PFSK-1 (cell line): ENCODE measurements at regions not wholly inside any gene's neighbourhood (a gene's known extent, or its start where the extent isn't known, plus 50 kb on each side); places are given as distances from the start of the nearest gene placed in this dataset.

Source experiments
- FOXP2 ChIP-seq: optimal IDR thresholded peaks from 2 replicates; pipeline ENCODE3; 2011; ENCODE audit warnings: borderline replicate concordance, control low read depth, inconsistent platforms; ENCODE audit not compliant: insufficient read depth; ENCODE audit errors: extremely low read length, extremely low read depth
- POLR2AphosphoS5 ChIP-seq: IDR thresholded peaks from 2 replicates; pipeline ENCODE4 v1.6.1; 2012; ENCODE audit warnings: low read depth, mild to moderate bottlenecking, control low read depth, low read length, moderate library complexity
- SIN3A ChIP-seq: IDR thresholded peaks from 2 replicates; pipeline ENCODE4 v1.6.1; 2012; ENCODE audit warnings: mild to moderate bottlenecking, low read length, moderate library complexity, borderline replicate concordance; ENCODE audit not compliant: insufficient read depth
- TF ChIP-seq, protein P1 (sequence below), 2 experiments: IDR thresholded peaks; 2 replicates each; pipeline versions ENCODE4 v1.6.1 to v1.8.0; 2011 to 2012; ENCODE audit warnings: low read depth in 2 of 2, low read length in 2 of 2, control low read depth in 1 of 2, inconsistent platforms in 1 of 2, mild to moderate bottlenecking in 1 of 2, moderate library complexity in 1 of 2; ENCODE audit not compliant: insufficient read depth in 1 of 2

DNA sequence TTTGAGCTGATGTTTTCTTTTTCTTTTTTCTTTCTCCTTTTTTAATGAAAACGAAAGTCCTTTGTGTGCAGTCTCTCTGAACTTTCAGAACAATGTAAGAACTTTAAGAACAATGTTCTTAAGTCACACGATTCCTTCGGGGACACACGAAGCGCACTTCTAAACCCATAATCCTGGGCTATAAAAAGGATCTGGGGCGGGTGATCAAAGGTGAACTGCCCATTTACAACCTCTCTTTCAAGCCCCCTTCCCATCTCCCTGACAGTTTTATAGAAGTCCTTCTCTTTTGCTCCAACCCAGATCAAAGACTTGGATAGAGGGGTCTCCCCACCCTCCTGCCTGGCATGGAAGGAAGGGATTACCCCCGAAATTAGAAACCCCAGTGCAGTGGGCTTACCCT, 126.8 kb downstream of the BDH1 start:
- TF ChIP-seq POLR2AphosphoS5 (no peak), FOXP2 (no peak), SIN3A (no peak)
- TF ChIP-seq, protein P1, sequence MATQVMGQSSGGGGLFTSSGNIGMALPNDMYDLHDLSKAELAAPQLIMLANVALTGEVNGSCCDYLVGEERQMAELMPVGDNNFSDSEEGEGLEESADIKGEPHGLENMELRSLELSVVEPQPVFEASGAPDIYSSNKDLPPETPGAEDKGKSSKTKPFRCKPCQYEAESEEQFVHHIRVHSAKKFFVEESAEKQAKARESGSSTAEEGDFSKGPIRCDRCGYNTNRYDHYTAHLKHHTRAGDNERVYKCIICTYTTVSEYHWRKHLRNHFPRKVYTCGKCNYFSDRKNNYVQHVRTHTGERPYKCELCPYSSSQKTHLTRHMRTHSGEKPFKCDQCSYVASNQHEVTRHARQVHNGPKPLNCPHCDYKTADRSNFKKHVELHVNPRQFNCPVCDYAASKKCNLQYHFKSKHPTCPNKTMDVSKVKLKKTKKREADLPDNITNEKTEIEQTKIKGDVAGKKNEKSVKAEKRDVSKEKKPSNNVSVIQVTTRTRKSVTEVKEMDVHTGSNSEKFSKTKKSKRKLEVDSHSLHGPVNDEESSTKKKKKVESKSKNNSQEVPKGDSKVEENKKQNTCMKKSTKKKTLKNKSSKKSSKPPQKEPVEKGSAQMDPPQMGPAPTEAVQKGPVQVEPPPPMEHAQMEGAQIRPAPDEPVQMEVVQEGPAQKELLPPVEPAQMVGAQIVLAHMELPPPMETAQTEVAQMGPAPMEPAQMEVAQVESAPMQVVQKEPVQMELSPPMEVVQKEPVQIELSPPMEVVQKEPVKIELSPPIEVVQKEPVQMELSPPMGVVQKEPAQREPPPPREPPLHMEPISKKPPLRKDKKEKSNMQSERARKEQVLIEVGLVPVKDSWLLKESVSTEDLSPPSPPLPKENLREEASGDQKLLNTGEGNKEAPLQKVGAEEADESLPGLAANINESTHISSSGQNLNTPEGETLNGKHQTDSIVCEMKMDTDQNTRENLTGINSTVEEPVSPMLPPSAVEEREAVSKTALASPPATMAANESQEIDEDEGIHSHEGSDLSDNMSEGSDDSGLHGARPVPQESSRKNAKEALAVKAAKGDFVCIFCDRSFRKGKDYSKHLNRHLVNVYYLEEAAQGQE (IDR thresholded peaks at IDR 0.05; ENCODE audit: insufficient read depth in 1 of 2, low read depth in 2 of 2, low read length in 2 of 2), result no peak
